Loucy (cell line): ENCODE measurements at regions not wholly inside any gene's neighbourhood (a gene's known extent, or its start where the extent isn't known, plus 50 kb on each side); places are given as distances from the start of the nearest gene placed in this dataset.

Experiments
- H2AFZ ChIP-seq: fragments of 200-600 bp; sonication (generic); 2 replicates; pipeline ENCODE4 v1.6.0; 2016; ENCODE audit warnings: antibody characterized with exemption, mild to moderate bottlenecking, low read length, moderate library complexity
- H3F3A ChIP-seq: fragments of 200-600 bp; 2 replicates; pipeline ENCODE4 v1.6.0; 2016; ENCODE audit warnings: antibody characterized with exemption, low read depth, mild to moderate bottlenecking
- H3K27me3 ChIP-seq: fragments of 200-600 bp; sonication (generic); 2 replicates; pipeline ENCODE4 v1.6.1; 2014; ENCODE audit warnings: low read length, mild to moderate bottlenecking; ENCODE audit not compliant: insufficient read depth, poor library complexity, severe bottlenecking
- H3K36me3 ChIP-seq: fragments of 200-600 bp; sonication (generic); 2 replicates; pipeline ENCODE4 v1.6.1; 2016; ENCODE audit warnings: low read length; ENCODE audit not compliant: insufficient read depth
- H3K4me1 ChIP-seq: fragments of 200-600 bp; sonication (generic); 2 replicates; pipeline ENCODE4 v1.5.1; 2014; ENCODE audit warnings: low read length, mild to moderate bottlenecking; ENCODE audit not compliant: insufficient read depth, poor library complexity, severe bottlenecking
- H3K4me2 ChIP-seq: fragments of 200-600 bp; sonication (generic); 2 replicates; pipeline ENCODE4 v1.6.0; 2014; ENCODE audit warnings: antibody characterized with exemption, low read length, low read depth, mild to moderate bottlenecking; ENCODE audit not compliant: poor library complexity, severe bottlenecking
- H3K4me3 ChIP-seq: fragments of 200-600 bp; sonication (generic); 2 replicates; pipeline ENCODE4 v1.5.1; 2014; ENCODE audit warnings: low read length, mild to moderate bottlenecking, mixed read lengths; ENCODE audit not compliant: poor library complexity, severe bottlenecking
- H3K79me2 ChIP-seq: fragments of 200-600 bp; sonication (generic); 2 replicates; pipeline ENCODE4 v1.6.1; 2014; ENCODE audit warnings: low read length; ENCODE audit not compliant: insufficient read depth
- H3K9ac ChIP-seq: fragments of 200-600 bp; sonication (generic); 2 replicates; pipeline ENCODE4 v1.6.0; 2014; ENCODE audit warnings: mild to moderate bottlenecking, low read depth, low read length, moderate library complexity; ENCODE audit not compliant: poor library complexity, severe bottlenecking
- H3K9me2 ChIP-seq: fragments of 200-600 bp; sonication (generic); replicated peaks from 2 replicates; pipeline ENCODE4 v1.6.1; 2016; ENCODE audit warnings: low read depth, low read length, mixed read lengths
- H3K9me3 ChIP-seq: fragments of 200-600 bp; sonication (generic); 2 replicates; pipeline ENCODE4 v1.6.1; 2014; ENCODE audit warnings: mild to moderate bottlenecking, antibody characterized with exemption, low read length, low read depth; ENCODE audit not compliant: insufficient read depth
- H4K20me1 ChIP-seq: fragments of 200-600 bp; sonication (generic); 2 replicates; pipeline ENCODE4 v1.6.0; 2014; ENCODE audit warnings: antibody characterized with exemption, low read length, mild to moderate bottlenecking; ENCODE audit not compliant: insufficient read depth, poor library complexity, severe bottlenecking
- CTCF ChIP-seq: fragments of 200-600 bp; sonication (generic); conservative IDR thresholded peaks from 2 replicates; pipeline ENCODE4 v1.5.1; 2014; ENCODE audit warnings: mild to moderate bottlenecking, antibody characterized with exemption, low read length
- EZH2phosphoT487 ChIP-seq: fragments of 200-600 bp; IDR thresholded peaks from 2 replicates; pipeline ENCODE4 v1.6.1; 2018; ENCODE audit warnings: antibody characterized with exemption, mild to moderate bottlenecking, moderate library complexity, borderline replicate concordance

GRCh38 chr18:47754311-47755101, 176.0 kb downstream of the SMAD2 start:
- Histone ChIP-seq H4K20me1 (no peaks in the 10 kb centered on the region), H3K36me3 (no peaks in the 10 kb centered on the region), H3K4me3 (no peak overlapping the region), H3K79me2 (no peaks in the 10 kb centered on the region), H3K9me3 (no peaks in the 10 kb centered on the region), H3K4me2 (no peak overlapping the region), H3K4me1 (no peaks in the 10 kb centered on the region), H2AFZ (peak overlapping the region; percentile 80), H3F3A (no peaks in the 10 kb centered on the region), H3K27me3 (no peaks in the 10 kb centered on the region), H3K9ac (no peak overlapping the region), H3K9me2 (no peaks in the 10 kb centered on the region)
- peak; percentile 99 for TF ChIP-seq CTCF
- no peak for TF ChIP-seq EZH2phosphoT487

- no peaks in the 10 kb centered on the region for H4K20me1 ChIP-seq
- no peak overlapping the region for H3K9ac ChIP-seq
- TF ChIP-seq EZH2phosphoT487 (no peak), CTCF (no peak)
Observed at GRCh38 chr18:47752796-47753645, 177.4 kb downstream of the SMAD2 start.

GRCh38 chr18:47750889-47751423, 179.5 kb downstream of the SMAD2 start:
- Histone ChIP-seq H3K36me3 (no peaks in the 10 kb centered on the region), H2AFZ (no peak overlapping the region), H3K27me3 (no peaks in the 10 kb centered on the region), H3F3A (no peaks in the 10 kb centered on the region), H3K4me2 (no peak overlapping the region), H3K4me3 (no peak overlapping the region), H3K9me3 (no peaks in the 10 kb centered on the region), H3K79me2 (no peaks in the 10 kb centered on the region), H4K20me1 (no peaks in the 10 kb centered on the region), H3K9me2 (no peaks in the 10 kb centered on the region), H3K4me1 (no peaks in the 10 kb centered on the region), H3K9ac (no peak overlapping the region)
- TF ChIP-seq CTCF = no peak
- TF ChIP-seq EZH2phosphoT487 = no peak

More at GRCh38 chr18:47752796-47753645, 177.4 kb downstream of the SMAD2 start:
- Histone ChIP-seq H3K79me2 (no peaks in the 10 kb centered on the region), H3K9me3 (no peaks in the 10 kb centered on the region), H2AFZ (no peak overlapping the region), H3K4me1 (no peaks in the 10 kb centered on the region), H3K9me2 (no peaks in the 10 kb centered on the region), H3K27me3 (no peaks in the 10 kb centered on the region), H3K36me3 (no peaks in the 10 kb centered on the region), H3K4me3 (no peak overlapping the region), H3K4me2 (no peak overlapping the region), H3F3A (no peaks in the 10 kb centered on the region)
